Heart right ventricle (tissue), 16 donors: ENCODE measurements at regions not wholly inside any gene's neighbourhood (a gene's known extent, or its start where the extent isn't known, plus 50 kb on each side); places are given as distances from the start of the nearest gene placed in this dataset.

Experiments
- ATAC-seq, 8 donors: fragments of 200-7000 bp; cut with Tn5 transposase; one replicate each; pipeline ENCODE4 v1.9.1; 2020; ENCODE audit warnings: mild to moderate bottlenecking in 8 of 8, moderate library complexity in 8 of 8, moderate number of reproducible peaks in 1 of 8
- DNase-seq, 2 donors: peaks; one replicate each; pipeline ENCODE4 v3.0.0-alpha.2; 2020
- H3K27ac ChIP-seq, 10 donors: fragments of 200-600 bp; sonication (generic) in 2 of 10; one replicate each; pipeline versions ENCODE4 v1.5.0 to v1.8.0; 2020 to 2022; ENCODE audit warnings: mild to moderate bottlenecking in 3 of 10
- H3K27me3 ChIP-seq, 7 donors: fragments of 200-600 bp; one replicate each; pipeline ENCODE4 v1.8.0; 2021 to 2022; ENCODE audit warnings: mild to moderate bottlenecking in 2 of 7
- H3K36me3 ChIP-seq, 9 donors: fragments of 200-600 bp; sonication (generic) in 1 of 9; one replicate each; pipeline versions ENCODE4 v1.5.0 to v1.8.0; 2020 to 2022; ENCODE audit warnings: mild to moderate bottlenecking in 2 of 9
- H3K4me1 ChIP-seq, 9 donors: fragments of 200-600 bp; sonication (generic) in 1 of 9; one replicate each; pipeline versions ENCODE4 v1.5.0 to v1.8.0; 2020 to 2022; ENCODE audit warnings: mild to moderate bottlenecking in 4 of 9
- H3K4me3 ChIP-seq, 10 donors: fragments of 200-600 bp; sonication (generic) in 2 of 10; one replicate each; pipeline versions ENCODE4 v1.5.0 to v1.8.0; 2020 to 2022; ENCODE audit warnings: mild to moderate bottlenecking in 7 of 10, moderate library complexity in 2 of 10
- H3K9me3 ChIP-seq, 11 donors: fragments of 200-600 bp in 10 of 11; sonication (generic) in 2 of 11; one replicate each; pipeline versions ENCODE4 v1.5.0 to v1.8.0; 2013 to 2022; ENCODE audit warnings: mild to moderate bottlenecking in 2 of 11, control low read depth in 1 of 11, moderate library complexity in 1 of 11
- CTCF ChIP-seq, 9 donors: fragments of 200-600 bp; sonication (generic) in 2 of 9; IDR thresholded peaks; one replicate each; pipeline versions ENCODE4 v1.5.0 to v1.8.0; 2021 to 2022; ENCODE audit warnings: antibody characterized with exemption in 9 of 9, mild to moderate bottlenecking in 5 of 9, moderate library complexity in 1 of 9
- WGBS, 2 donors: extraction: QIAGEN DNeasy Blood & Tissue Kit; methylation state at CpG; one replicate each; pipeline ENCODE4 v1.1.7; 2013; ENCODE audit warnings: inconsistent platforms in 1 of 2; 5-methylcytosine and 5-hydroxymethylcytosine counted together
- intact Hi-C, 10 donors: fragments of 100-400 bp; cut with DNase I; formaldehyde crosslinking; loops; one replicate each; pipeline versions ENCODE4 v1.11.1 to v1.14.2; 2022
- donor health status: Arrhythmogenic right ventricular cardiomyopathy.
- donor health status: ischemic (EF 13 %, LVEDD 7.1; RV severe dilation, severe dysfunction).
- donor health status: healthy with polysubstance abuse.
- donor health status: DM: no; HTN: yes; CAD: no.
- donor health status: DM: no; HTN: no; CAD: no.
- donor health status: ischemic (EF 25% LVEDD 6.9; RV normal size, moderate dysfunction).
- donor health status: ischemic (EF 25% LVEDD 5.7; RV mildly dilated, moderate dysfunction).
- donor health status: healthy.
- donor health status: DM: yes; HTN: yes; CAD: no.
- donor health status: Ischemic cardiomyopathy.
- donor health status: ischemic (EF 35%, LVEDD 5.7; RV mildly dilated, moderate dysfunction).
- donor health status: nonischemic (EF 11% LVEDD 7.7; RV severe dilation, severe dysfunction).
- donor health status: DM: yes; HTN: yes; CAD: no.
- donor health status: PGD.
- donor health status: ischemic (EF 29% LVEDD 5.4; RV normal size, mild dysfunction).
- donor health status: nonischemic (EF 23%, LVEDD 6.1; RV moderate dilation, normal function).

- intact Hi-C loops, result no loop called here
- ATAC-seq (peak in 6 of 8 donors; percentile 50 to 84 (median 75)), DNase-seq (no peak)
- no peak overlapping the region for H3K4me3 ChIP-seq
- no peaks in the 10 kb centered on the region for H3K27me3 ChIP-seq
- 33 to 41% methylated on average over 1 of the region's 1 CpG for WGBS, 2 donors
- H3K36me3 ChIP-seq, result no peaks in the 10 kb centered on the region
- peaks cover 0 to 33% (median 10%) of the 10 kb centered on the region in 9 donors for H3K4me1 ChIP-seq
- H3K27ac ChIP-seq, result peak overlapping the region in 5 of 10 donors; percentile 4 to 37 (median 20)
- TF ChIP-seq CTCF (IDR thresholded peaks at IDR 0.05), result no peak
- peaks cover 0 to 4% (median 0%) of the 10 kb centered on the region in 11 donors for H3K9me3 ChIP-seq
These were observed 159.2 kb upstream of the DTNA start for GRCh38 chr18:34550902-34551301.

GRCh38 chr18:34551824-34552223 is 158.3 kb upstream of the DTNA start:
- WGBS, 2 donors, result 92 to 98% methylated on average over 2 of the region's 2 CpGs
- no peak for TF ChIP-seq CTCF (IDR thresholded peaks at IDR 0.05)
- Histone ChIP-seq H3K27ac (peak overlapping the region in 2 of 10 donors; percentile 15 to 37), H3K4me3 (no peak overlapping the region), H3K9me3 (peaks cover 0 to 4% (median 0%) of the 10 kb centered on the region in 11 donors), H3K4me1 (peaks cover 0 to 33% (median 10%) of the 10 kb centered on the region in 9 donors), H3K27me3 (no peaks in the 10 kb centered on the region), H3K36me3 (no peaks in the 10 kb centered on the region)
- DNase-seq (no peak), ATAC-seq (peak in 1 of 8 donors; percentile 63)
- intact Hi-C loops, result no loop called here

DNA sequence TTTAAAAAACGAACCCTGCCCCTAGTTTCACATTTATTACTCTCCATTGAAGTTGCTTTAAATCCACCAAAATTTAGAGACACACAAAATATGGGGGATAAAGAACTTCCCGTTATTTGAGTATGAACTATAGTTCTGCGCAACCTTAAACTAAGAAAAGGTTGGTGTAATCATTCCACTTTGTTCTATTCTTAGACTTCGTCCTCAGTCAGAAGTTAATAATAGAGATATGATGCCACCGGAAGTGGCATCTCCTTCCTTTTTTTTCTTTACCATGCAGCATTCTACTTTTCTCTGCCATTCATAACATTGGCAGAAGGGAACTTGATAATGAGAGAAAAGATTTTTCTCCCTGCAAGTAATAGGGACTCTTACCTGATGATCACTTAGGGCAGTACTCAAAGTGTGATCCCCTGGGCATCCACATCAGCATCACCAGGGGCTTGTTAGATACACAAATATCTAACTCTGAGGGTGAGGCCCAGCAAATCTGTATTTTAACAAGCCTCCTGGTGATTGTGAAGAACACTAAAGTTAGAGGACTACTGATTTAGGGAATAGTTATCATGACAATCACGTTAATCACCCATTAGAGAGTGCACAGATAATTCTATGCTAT is 147.7 kb upstream of the DTNA start:
- no peak for DNase-seq
- 50 to 54% methylated on average over 6 of the region's 6 CpGs for WGBS, 2 donors
- H3K36me3 ChIP-seq, result no peaks in the 10 kb centered on the region
- no peak for TF ChIP-seq CTCF (IDR thresholded peaks at IDR 0.05)
- peaks cover 0 to 3% (median 0%) of the 10 kb centered on the region in 11 donors for H3K9me3 ChIP-seq
- peak overlapping the region in 9 of 10 donors; percentile 12 to 82 (median 66) for H3K27ac ChIP-seq
- peaks cover 0 to 14% (median 0%) of the 10 kb centered on the region in 9 donors for H3K4me1 ChIP-seq
- no peaks in the 10 kb centered on the region for H3K27me3 ChIP-seq
- peak in 7 of 8 donors; percentile 63 to 93 (median 87) for ATAC-seq
- peak overlapping the region in 2 of 10 donors; percentile 4 for H3K4me3 ChIP-seq
- intact Hi-C loops, result loop anchor here in 3 of 10 donors (5.0 kb wide), 3 partner anchors 65 to 830 kb away; no protein-coding TSS in a partner anchor

DNA sequence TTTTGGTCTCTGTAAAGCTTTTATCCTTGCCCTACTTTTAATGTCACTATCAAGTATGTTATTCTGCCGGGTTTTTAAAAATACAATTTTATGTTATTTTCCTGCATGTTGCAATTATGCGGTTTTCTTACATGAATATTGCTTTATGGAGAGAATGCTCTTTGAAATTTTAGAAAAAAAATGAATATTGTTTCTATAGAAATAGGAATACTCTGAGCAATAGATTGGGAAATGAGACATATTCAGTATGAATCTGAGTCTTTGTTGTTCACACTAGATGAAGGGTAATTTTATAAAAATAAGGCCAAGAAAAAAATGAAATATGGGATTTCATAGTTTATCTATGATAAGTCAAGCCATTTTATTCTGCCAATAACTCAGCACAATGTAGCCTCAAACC is 142.2 kb upstream of the DTNA start:
- intact Hi-C loops, result no loop called here
- no peak for ATAC-seq
- TF ChIP-seq CTCF (IDR thresholded peaks at IDR 0.05), result no peak

More for the DNA sequence above, 142.2 kb upstream of the DTNA start:
- WGBS, 2 donors, result 92 to 96% methylated on average over 2 of the region's 2 CpGs
- Histone ChIP-seq H3K9me3 (no peaks in the 10 kb centered on the region), H3K27ac (no peak overlapping the region), H3K36me3 (no peaks in the 10 kb centered on the region), H3K4me3 (no peak overlapping the region), H3K4me1 (peaks cover 0 to 4% (median 0%) of the 10 kb centered on the region in 9 donors), H3K27me3 (no peaks in the 10 kb centered on the region)
- DNase-seq, result no peak
